ENCODE measurements at regions not wholly inside any gene's neighbourhood (a gene's known extent, or its start where the extent isn't known, plus 50 kb on each side); places are given as distances from the start of the nearest gene placed in this dataset.

DNA sequence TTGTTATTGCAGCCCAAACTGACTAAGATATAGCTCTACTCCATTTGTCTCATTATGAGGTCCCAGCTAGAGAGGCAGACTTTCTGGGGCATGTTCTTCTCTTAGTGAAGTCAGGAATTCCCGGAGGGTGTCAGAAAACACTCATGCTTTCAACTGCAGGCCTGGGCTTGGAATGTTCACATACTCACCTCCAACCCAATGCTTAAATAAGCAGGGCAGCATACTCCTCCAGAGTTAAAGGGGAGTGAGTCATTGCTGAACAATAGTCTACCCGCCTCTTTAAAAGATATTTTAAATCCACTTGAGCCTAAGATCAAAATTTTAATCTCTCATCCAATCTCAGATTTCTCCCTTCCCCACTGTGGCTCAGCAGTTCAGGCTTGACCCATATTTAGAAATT, 167.8 kb upstream of the DPH6 start:
- Histone ChIP-seq H3K27ac (no peak overlapping the region), H3K36me3 (no peaks in the 10 kb centered on the region), H3K9me3 (no peaks in the 10 kb centered on the region), H3K27me3 (no peaks in the 10 kb centered on the region), H3K4me1 (peaks cover 5% of the 10 kb centered on the region), H3K4me3 (no peak overlapping the region)
- peak in 1 of 2 donors; percentile 32 for TF ChIP-seq POLR2AphosphoS5 (IDR thresholded peaks at IDR 0.05; ENCODE audit: insufficient read depth in 1 of 2, low read depth in 1 of 2)
- no peak for TF ChIP-seq POLR2A (IDR thresholded peaks at IDR 0.05)
- intact Hi-C loops (cut with DNase I), result no loop called here
- no peak for DNase-seq (ENCODE audit: extremely low spot score in 2 of 2)

- intact Hi-C loops (cut with DNase I), result no loop called here
- no peaks in the 10 kb centered on the region for H3K36me3 ChIP-seq
- H3K27ac ChIP-seq, result no peak overlapping the region
- TF ChIP-seq POLR2AphosphoS5 (IDR thresholded peaks at IDR 0.05; ENCODE audit: insufficient read depth in 1 of 2, low read depth in 1 of 2), result no peak
- TF ChIP-seq, protein P1, sequence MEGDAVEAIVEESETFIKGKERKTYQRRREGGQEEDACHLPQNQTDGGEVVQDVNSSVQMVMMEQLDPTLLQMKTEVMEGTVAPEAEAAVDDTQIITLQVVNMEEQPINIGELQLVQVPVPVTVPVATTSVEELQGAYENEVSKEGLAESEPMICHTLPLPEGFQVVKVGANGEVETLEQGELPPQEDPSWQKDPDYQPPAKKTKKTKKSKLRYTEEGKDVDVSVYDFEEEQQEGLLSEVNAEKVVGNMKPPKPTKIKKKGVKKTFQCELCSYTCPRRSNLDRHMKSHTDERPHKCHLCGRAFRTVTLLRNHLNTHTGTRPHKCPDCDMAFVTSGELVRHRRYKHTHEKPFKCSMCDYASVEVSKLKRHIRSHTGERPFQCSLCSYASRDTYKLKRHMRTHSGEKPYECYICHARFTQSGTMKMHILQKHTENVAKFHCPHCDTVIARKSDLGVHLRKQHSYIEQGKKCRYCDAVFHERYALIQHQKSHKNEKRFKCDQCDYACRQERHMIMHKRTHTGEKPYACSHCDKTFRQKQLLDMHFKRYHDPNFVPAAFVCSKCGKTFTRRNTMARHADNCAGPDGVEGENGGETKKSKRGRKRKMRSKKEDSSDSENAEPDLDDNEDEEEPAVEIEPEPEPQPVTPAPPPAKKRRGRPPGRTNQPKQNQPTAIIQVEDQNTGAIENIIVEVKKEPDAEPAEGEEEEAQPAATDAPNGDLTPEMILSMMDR (IDR thresholded peaks at IDR 0.05), result no peak
- no peak for TF ChIP-seq POLR2A (IDR thresholded peaks at IDR 0.05)
- no peaks in the 10 kb centered on the region for H3K9me3 ChIP-seq
- DNase-seq (ENCODE audit: extremely low spot score in 2 of 2), result no peak
- no peaks in the 10 kb centered on the region for H3K27me3 ChIP-seq
- H3K4me1 ChIP-seq, result no peaks in the 10 kb centered on the region
- no peak overlapping the region for H3K4me3 ChIP-seq
Measured at GRCh38 chr15:35717721-35718120, 171.8 kb upstream of the DPH6 start.

GRCh38 chr15:35720019-35720418, 174.1 kb upstream of the DPH6 start:
- intact Hi-C loops (cut with DNase I), result no loop called here
- Histone ChIP-seq H3K4me1 (no peaks in the 10 kb centered on the region), H3K27me3 (no peaks in the 10 kb centered on the region), H3K27ac (no peak overlapping the region), H3K36me3 (no peaks in the 10 kb centered on the region), H3K9me3 (no peaks in the 10 kb centered on the region), H3K4me3 (no peak overlapping the region)
- no peak for DNase-seq (ENCODE audit: extremely low spot score in 2 of 2)
- TF ChIP-seq POLR2AphosphoS5 (IDR thresholded peaks at IDR 0.05; ENCODE audit: insufficient read depth in 1 of 2, low read depth in 1 of 2) (no peak), POLR2A (IDR thresholded peaks at IDR 0.05) (no peak)
- TF ChIP-seq, protein P1 (IDR thresholded peaks at IDR 0.05), result no peak

- Histone ChIP-seq H3K4me3 (no peak overlapping the region), H3K4me1 (no peaks in the 10 kb centered on the region), H3K36me3 (no peaks in the 10 kb centered on the region), H3K9me3 (no peaks in the 10 kb centered on the region), H3K27ac (no peak overlapping the region), H3K27me3 (no peaks in the 10 kb centered on the region)
- intact Hi-C loops (cut with DNase I), result no loop called here
- TF ChIP-seq, protein P1 (IDR thresholded peaks at IDR 0.05), result no peak
- TF ChIP-seq POLR2A (IDR thresholded peaks at IDR 0.05), result no peak
- no peak for TF ChIP-seq POLR2AphosphoS5 (IDR thresholded peaks at IDR 0.05; ENCODE audit: insufficient read depth in 1 of 2, low read depth in 1 of 2)
- no peak for DNase-seq (ENCODE audit: extremely low spot score in 2 of 2)
Measured at GRCh38 chr15:35720984-35721383, 175.0 kb upstream of the DPH6 start.

GRCh38 chr15:35721751-35722150, 175.8 kb upstream of the DPH6 start:
- Histone ChIP-seq H3K27me3 (no peaks in the 10 kb centered on the region), H3K36me3 (no peaks in the 10 kb centered on the region), H3K4me3 (no peak overlapping the region), H3K27ac (no peak overlapping the region), H3K4me1 (no peaks in the 10 kb centered on the region), H3K9me3 (no peaks in the 10 kb centered on the region)
- intact Hi-C loops (cut with DNase I), result no loop called here
- TF ChIP-seq POLR2AphosphoS5 (IDR thresholded peaks at IDR 0.05; ENCODE audit: insufficient read depth in 1 of 2, low read depth in 1 of 2), result no peak
- no peak for TF ChIP-seq POLR2A (IDR thresholded peaks at IDR 0.05)
- TF ChIP-seq, protein P1 (IDR thresholded peaks at IDR 0.05), result no peak
- DNase-seq (ENCODE audit: extremely low spot score in 2 of 2), result no peak

Measured in vagina (tissue), 2 donors.